Fibroblast of villous mesenchyme (primary cell): ENCODE measurements at regions not wholly inside any gene's neighbourhood (a gene's known extent, or its start where the extent isn't known, plus 50 kb on each side); places are given as distances from the start of the nearest gene placed in this dataset.
A peak's percentile ranks its signal among the peaks of the same experiment; 100 is the strongest.

ENCODE experiments used
- DNase-seq: peaks from one replicate; pipeline ENCODE4 v3.0.0-alpha.2; 2010; ENCODE audit warnings: low read depth
- H3K4me3 ChIP-seq: 2 replicates; pipeline ENCODE4 v1.5.1; 2011; ENCODE audit warnings: low read depth, mild to moderate bottlenecking, low read length
- TF ChIP-seq, protein P1 (sequence below): IDR thresholded peaks from 2 replicates; pipeline ENCODE4 v1.5.1; 2012; ENCODE audit warnings: low read depth, mild to moderate bottlenecking, low read length; ENCODE audit not compliant: insufficient read depth

DNA sequence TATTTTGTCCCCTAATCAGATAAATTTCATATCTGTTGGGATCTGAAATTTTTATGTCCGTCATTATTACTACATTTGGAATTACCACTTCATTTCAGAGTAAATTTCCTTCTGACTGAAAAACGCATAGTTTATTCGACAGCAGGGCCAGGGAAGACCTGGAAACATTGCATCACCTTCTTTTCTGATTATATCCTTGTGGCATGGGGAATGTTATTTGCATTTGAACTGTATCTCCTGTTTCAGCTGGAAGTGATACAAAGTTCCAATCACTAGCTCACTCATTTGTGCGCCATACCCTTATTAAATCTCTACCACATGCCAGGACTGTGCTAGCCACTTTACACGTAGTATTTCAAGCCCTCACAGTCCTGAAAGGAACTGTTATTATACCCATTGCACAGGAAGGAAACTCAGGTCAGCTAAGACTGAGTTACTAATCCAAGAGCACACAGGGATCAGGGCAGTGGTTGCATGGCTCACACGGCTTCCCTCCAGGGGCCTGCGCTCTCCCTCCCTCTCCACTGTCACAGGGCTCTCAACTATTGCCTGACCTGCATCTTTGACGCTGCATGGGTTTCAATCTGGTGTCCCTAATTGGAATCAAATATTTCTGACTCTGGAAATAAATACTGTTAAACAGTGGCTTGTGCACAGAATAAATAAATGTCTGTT is 84.4 kb upstream of the NANOS1 start:
- no peak overlapping the region for H3K4me3 ChIP-seq
- no peak for DNase-seq
- TF ChIP-seq, protein P1, sequence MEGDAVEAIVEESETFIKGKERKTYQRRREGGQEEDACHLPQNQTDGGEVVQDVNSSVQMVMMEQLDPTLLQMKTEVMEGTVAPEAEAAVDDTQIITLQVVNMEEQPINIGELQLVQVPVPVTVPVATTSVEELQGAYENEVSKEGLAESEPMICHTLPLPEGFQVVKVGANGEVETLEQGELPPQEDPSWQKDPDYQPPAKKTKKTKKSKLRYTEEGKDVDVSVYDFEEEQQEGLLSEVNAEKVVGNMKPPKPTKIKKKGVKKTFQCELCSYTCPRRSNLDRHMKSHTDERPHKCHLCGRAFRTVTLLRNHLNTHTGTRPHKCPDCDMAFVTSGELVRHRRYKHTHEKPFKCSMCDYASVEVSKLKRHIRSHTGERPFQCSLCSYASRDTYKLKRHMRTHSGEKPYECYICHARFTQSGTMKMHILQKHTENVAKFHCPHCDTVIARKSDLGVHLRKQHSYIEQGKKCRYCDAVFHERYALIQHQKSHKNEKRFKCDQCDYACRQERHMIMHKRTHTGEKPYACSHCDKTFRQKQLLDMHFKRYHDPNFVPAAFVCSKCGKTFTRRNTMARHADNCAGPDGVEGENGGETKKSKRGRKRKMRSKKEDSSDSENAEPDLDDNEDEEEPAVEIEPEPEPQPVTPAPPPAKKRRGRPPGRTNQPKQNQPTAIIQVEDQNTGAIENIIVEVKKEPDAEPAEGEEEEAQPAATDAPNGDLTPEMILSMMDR = no peak

DNA sequence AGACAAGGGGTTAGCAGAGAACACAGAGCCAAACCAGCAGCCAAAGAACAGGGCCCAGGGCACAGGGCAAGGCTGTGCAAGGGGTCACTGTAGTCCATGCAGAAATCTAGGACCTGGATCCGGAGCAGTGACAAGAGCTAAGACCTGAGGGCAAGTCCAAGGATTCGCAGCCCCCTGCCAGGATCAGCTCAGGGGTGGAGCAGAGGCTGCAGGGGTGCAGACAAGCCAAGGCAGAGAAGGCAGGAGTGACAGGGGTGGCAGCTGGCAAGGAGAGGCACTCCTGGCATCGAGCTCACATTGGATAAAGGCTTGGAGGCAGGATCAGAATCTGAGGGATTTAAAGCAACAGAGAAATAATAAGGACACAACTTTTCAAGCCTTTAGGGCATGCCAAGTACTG is 80.7 kb upstream of the NANOS1 start:
- no peak overlapping the region for H3K4me3 ChIP-seq
- no peak for DNase-seq
- TF ChIP-seq, protein P1 = no peak

DNA sequence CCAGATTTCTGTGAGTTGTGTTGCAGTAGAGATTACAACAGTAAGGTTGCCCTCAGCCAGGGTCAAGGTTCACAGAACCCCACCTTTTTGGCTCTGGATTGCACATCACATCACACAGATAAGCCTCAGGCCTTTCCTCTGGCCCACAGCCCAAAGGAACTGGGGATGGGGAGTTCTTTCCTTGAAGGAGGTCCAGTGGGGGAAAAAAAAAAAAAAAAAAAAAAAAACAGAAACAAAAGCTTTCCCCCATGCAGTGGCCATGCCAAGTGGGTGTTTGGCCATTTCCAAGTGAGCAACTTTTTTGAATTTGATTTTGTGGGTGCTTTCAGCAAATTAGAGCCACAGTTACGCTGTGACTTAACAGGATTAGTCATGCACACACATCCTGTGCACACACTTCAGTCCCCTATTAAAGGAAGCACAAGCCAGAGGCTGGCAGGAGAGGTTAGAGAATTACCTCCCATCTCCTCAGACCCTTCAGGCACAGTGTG is 79.3 kb upstream of the NANOS1 start:
- H3K4me3 ChIP-seq = no peak overlapping the region
- peak; percentile 28 for DNase-seq
- TF ChIP-seq, protein P1 = no peak

DNA sequence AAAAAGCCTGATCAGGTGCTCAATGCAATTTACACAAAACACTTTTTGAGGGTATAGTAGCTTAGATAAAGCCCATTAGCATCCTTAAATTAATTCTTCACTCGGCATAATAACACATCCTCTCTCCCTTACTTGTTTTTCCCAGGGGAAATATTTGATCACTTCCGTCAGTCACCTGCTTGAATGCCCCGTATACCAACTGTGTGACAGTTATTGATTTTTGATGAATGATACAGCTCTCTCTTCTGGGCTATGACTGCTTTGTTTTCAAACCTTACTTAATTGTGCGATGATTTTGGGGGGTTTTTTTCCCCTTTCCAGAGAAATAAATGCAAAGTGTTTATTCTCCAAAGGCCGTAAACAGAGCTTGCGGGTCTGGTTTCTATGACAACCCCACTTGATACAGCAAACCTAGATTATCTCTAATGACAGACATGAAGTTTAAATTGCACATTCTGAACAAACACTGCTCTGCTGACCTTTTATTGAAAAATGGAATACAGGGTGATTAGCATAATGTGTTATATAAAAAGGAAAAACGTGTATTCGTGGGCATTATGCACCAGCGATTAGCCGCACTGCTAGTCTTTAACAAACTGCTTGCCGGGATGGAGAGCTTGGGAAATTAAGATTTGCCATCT is 78.4 kb upstream of the NANOS1 start:
- H3K4me3 ChIP-seq = no peak overlapping the region
- no peak for DNase-seq
- TF ChIP-seq, protein P1 = no peak

DNA sequence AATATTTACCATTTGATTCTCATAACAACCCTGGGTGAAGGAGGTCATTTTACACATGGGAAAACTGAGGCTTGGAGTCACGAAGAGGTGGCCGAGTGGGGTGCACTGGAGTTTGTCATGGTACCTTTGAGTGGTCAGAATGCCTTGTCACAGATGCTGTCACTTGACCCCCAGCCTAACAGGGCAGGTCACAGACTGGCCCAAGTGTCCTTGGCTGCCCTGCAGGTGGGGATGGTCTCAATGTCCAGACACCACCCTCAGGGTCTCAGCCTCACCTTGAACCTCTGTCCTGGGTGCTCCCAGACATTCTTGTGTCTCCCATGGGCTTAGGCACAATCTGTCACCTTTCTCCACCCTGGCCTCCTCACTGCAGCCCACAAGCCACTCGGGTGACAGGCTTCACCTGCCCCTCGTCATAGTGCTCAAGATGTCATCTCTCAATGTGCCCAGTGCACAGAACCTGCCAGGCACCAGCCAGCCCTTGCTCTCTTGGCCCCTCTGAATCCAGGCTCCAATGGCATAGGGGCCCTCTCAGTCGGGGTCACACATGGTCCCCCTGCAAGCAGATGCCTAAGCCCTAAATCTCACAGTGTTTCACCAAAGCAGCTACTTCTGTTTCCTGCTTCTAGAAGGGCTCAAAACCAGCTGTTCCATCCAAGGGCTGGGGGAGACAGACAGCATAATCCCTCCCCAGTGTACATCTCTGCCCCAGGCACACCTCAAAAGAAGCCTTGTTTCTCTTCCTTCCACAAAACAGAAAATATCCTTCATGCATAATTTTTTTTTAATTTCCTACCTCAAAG is 76.8 kb upstream of the NANOS1 start:
- TF ChIP-seq, protein P1 = no peak
- H3K4me3 ChIP-seq = no peak overlapping the region
- no peak for DNase-seq

DNA sequence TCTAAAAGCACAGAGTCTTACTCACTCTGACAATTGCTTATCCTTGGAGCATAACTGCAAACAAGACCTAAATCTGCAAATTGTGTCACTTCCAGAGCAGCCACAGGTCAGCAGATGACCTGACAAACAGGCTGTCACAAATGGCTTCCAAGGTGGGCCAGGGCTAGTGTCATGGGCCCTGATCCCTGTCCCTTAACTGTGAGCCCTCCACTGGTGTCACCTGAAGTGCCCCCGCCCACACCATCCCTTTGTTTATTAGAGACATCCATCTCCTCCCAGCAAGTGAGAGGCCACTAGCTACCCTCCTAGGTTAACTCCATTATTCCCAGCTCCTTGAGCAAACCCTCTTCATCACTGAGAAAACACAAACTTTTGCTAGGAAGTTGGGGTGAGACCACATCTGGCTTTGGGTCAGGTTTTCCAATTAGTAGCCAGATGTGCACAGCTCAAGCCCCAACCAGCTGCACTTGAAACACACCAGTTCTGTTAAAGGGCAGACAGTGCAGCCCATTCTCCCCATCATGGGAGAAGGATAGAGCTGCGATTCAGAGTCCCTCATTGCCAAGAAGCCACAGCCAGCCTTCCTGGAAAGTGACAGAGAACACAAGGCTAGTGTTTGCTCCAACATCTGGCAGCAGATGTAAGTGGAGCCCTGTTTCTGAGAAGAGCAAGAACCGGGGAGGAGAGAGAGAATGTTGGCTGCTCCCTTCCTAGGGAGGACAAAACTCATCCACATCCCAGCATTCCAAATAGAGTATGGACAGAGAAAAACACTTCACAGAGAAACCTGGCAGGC is 75.7 kb upstream of the NANOS1 start:
- DNase-seq = peak; percentile 23
- H3K4me3 ChIP-seq = no peak overlapping the region
- TF ChIP-seq, protein P1 = no peak
